Body of pancreas (tissue), 4 donors: ENCODE measurements at regions not wholly inside any gene's neighbourhood (a gene's known extent, or its start where the extent isn't known, plus 50 kb on each side); places are given as distances from the start of the nearest gene placed in this dataset.

Experiments
- POLR2A ChIP-seq, 3 donors: fragments of 450-650 bp; IDR thresholded peaks; one replicate each; pipeline ENCODE4 v1.6.1; 2016; ENCODE audit warnings: antibody characterized with exemption in 3 of 3, mild to moderate bottlenecking in 2 of 3
- TF ChIP-seq, protein P1 (sequence below), 7 experiments: fragments of 450-650 bp in 4 of 7; fragments of 200-600 bp in 3 of 7; sonication (generic) in 3 of 7; IDR thresholded peaks; one replicate each; pipeline ENCODE4 v1.5.1; 2016 to 2019; ENCODE audit warnings: antibody characterized with exemption in 7 of 7

DNA sequence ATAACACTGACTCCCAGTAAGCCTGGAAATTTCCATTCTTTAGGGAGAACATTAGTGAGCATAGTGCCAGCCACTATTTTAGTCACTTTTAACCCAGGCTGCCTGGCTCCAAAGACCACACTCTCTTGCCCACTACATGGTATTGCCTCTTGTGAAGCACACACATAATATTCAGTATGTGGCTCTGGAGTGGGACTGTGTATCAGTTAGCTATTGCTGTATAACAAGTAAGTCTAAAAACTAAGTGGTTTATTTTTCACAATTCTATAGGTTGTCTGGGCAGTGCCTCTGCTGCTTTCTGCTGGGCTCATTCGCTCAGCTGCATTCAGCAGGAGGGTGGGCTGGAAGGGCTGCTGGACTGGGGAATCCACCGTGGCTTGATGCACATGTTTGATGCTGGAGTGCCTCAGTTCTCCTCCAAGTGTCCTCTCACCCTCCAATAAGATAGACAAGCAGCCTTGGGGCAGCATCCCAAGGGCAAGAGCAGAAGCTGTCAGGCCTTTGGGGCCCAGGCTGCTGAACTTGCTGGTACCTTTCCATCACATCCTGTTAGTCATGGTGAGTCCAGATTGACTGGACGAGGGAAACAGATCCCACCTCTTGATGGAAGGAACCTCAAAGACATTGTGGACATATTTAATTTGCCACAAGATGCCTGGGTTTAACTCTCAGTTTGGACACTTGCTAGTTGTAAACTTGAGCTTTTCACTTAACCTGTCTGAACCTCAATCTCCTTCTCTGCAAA is 66.6 kb upstream of the TLE3 start:
- TF ChIP-seq, protein P1, sequence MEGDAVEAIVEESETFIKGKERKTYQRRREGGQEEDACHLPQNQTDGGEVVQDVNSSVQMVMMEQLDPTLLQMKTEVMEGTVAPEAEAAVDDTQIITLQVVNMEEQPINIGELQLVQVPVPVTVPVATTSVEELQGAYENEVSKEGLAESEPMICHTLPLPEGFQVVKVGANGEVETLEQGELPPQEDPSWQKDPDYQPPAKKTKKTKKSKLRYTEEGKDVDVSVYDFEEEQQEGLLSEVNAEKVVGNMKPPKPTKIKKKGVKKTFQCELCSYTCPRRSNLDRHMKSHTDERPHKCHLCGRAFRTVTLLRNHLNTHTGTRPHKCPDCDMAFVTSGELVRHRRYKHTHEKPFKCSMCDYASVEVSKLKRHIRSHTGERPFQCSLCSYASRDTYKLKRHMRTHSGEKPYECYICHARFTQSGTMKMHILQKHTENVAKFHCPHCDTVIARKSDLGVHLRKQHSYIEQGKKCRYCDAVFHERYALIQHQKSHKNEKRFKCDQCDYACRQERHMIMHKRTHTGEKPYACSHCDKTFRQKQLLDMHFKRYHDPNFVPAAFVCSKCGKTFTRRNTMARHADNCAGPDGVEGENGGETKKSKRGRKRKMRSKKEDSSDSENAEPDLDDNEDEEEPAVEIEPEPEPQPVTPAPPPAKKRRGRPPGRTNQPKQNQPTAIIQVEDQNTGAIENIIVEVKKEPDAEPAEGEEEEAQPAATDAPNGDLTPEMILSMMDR (IDR thresholded peaks at IDR 0.05): no peak
- no peak for TF ChIP-seq POLR2A (IDR thresholded peaks at IDR 0.05)
